ENCODE measurements at regions not wholly inside any gene's neighbourhood (a gene's known extent, or its start where the extent isn't known, plus 50 kb on each side); places are given as distances from the start of the nearest gene placed in this dataset.

DNA sequence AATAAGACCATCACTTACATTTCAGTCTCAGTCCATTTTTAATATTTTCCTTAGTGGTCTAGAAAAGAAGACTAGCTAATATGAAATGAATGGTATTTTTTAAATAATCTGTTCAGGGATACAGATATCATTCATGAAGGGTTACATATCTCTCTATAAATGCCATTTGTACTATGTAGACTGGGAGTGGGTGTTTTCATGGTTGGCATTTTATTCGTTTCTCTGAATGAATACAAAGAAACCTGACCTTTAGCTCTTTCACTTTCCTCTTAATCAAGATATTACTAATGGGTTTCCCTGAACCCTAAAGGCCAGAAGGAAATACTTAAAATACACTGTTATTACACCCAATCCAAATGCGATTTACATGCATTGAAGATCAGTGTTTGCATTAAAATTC, 788.9 kb downstream of the TBC1D32 start:
- no peak for DNase-seq (ENCODE audit: low read depth in 1 of 2, low spot score in 1 of 2)
- TF ChIP-seq, protein P1, sequence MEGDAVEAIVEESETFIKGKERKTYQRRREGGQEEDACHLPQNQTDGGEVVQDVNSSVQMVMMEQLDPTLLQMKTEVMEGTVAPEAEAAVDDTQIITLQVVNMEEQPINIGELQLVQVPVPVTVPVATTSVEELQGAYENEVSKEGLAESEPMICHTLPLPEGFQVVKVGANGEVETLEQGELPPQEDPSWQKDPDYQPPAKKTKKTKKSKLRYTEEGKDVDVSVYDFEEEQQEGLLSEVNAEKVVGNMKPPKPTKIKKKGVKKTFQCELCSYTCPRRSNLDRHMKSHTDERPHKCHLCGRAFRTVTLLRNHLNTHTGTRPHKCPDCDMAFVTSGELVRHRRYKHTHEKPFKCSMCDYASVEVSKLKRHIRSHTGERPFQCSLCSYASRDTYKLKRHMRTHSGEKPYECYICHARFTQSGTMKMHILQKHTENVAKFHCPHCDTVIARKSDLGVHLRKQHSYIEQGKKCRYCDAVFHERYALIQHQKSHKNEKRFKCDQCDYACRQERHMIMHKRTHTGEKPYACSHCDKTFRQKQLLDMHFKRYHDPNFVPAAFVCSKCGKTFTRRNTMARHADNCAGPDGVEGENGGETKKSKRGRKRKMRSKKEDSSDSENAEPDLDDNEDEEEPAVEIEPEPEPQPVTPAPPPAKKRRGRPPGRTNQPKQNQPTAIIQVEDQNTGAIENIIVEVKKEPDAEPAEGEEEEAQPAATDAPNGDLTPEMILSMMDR (IDR thresholded peaks at IDR 0.05; ENCODE audit: insufficient read depth, low read length), result no peak
- no peak for TF ChIP-seq REST (IDR thresholded peaks at IDR 0.05; ENCODE audit: insufficient replicate concordance, low read depth)
- no peak for TF ChIP-seq GABPA (IDR thresholded peaks at IDR 0.05; ENCODE audit: low read depth)
- no peak for TF ChIP-seq POLR2AphosphoS5 (IDR thresholded peaks at IDR 0.05; ENCODE audit: low read depth)
- no peak for TF ChIP-seq SPI1 (IDR thresholded peaks at IDR 0.05; ENCODE audit: borderline replicate concordance, low read depth)
- H3K27me3 ChIP-seq (ENCODE audit: insufficient read depth, poor library complexity, severe bottlenecking), result no peaks in the 10 kb centered on the region
- H3K4me3 ChIP-seq (replicated peaks; ENCODE audit: insufficient read depth, low read length), result no peak overlapping the region
- no peak overlapping the region for H3K27ac ChIP-seq (replicated peaks)

- no peak for DNase-seq (ENCODE audit: low read depth in 1 of 2, low spot score in 1 of 2)
- Histone ChIP-seq H3K27ac (replicated peaks) (no peak overlapping the region), H3K27me3 (ENCODE audit: insufficient read depth, poor library complexity, severe bottlenecking) (no peaks in the 10 kb centered on the region), H3K4me3 (replicated peaks; ENCODE audit: insufficient read depth, low read length) (no peak overlapping the region)
- TF ChIP-seq REST (IDR thresholded peaks at IDR 0.05; ENCODE audit: insufficient replicate concordance, low read depth) (no peak), POLR2AphosphoS5 (IDR thresholded peaks at IDR 0.05; ENCODE audit: low read depth) (no peak)
- TF ChIP-seq, protein P1 (IDR thresholded peaks at IDR 0.05; ENCODE audit: insufficient read depth, low read length), result no peak
Observed at GRCh38 chr6:120534954-120535353, 799.3 kb downstream of the TBC1D32 start.

GRCh38 chr6:120526576-120526975, 807.7 kb downstream of the TBC1D32 start:
- Histone ChIP-seq H3K27me3 (ENCODE audit: insufficient read depth, poor library complexity, severe bottlenecking) (no peaks in the 10 kb centered on the region), H3K27ac (replicated peaks) (no peak overlapping the region), H3K4me3 (replicated peaks; ENCODE audit: insufficient read depth, low read length) (no peak overlapping the region)
- no peak for DNase-seq (ENCODE audit: low read depth in 1 of 2, low spot score in 1 of 2)
- TF ChIP-seq POLR2AphosphoS5 (IDR thresholded peaks at IDR 0.05; ENCODE audit: low read depth) (no peak), REST (IDR thresholded peaks at IDR 0.05; ENCODE audit: insufficient replicate concordance, low read depth) (no peak), SPI1 (IDR thresholded peaks at IDR 0.05; ENCODE audit: borderline replicate concordance, low read depth) (no peak), GABPA (IDR thresholded peaks at IDR 0.05; ENCODE audit: low read depth) (no peak)
- TF ChIP-seq, protein P1 (IDR thresholded peaks at IDR 0.05; ENCODE audit: insufficient read depth, low read length), result no peak

Data from HL-60 (cell line).